Mesothelial cell of epicardium (in vitro differentiated cells): ENCODE measurements at regions not wholly inside any gene's neighbourhood (a gene's known extent, or its start where the extent isn't known, plus 50 kb on each side); places are given as distances from the start of the nearest gene placed in this dataset.

ENCODE experiments used
- DNase-seq, 2 experiments: peaks; one replicate each; pipeline ENCODE4 v3.0.0; 2021; ENCODE audit warnings: low spot score in 2 of 2; ENCODE audit not compliant: unreplicated experiment in 2 of 2
- H3K27ac Mint-ChIP-seq: 2 replicates; pipeline ENCODE4 v1.8.0; 2021; ENCODE audit warnings: mixed read lengths
- H3K27me3 Mint-ChIP-seq: 2 replicates; pipeline ENCODE4 v1.8.0; 2021; ENCODE audit warnings: low read depth, mixed read lengths
- H3K36me3 Mint-ChIP-seq: 2 replicates; pipeline ENCODE4 v1.8.0; 2021; ENCODE audit warnings: mixed read lengths
- H3K4me1 Mint-ChIP-seq: 2 replicates; pipeline ENCODE4 v1.8.0; 2021; ENCODE audit warnings: mixed read lengths
- H3K4me3 Mint-ChIP-seq: 2 replicates; pipeline ENCODE4 v1.8.0; 2021; ENCODE audit warnings: mild to moderate bottlenecking, moderate library complexity, mixed read lengths
- H3K9me3 Mint-ChIP-seq: 2 replicates; pipeline ENCODE4 v1.8.0; 2021; ENCODE audit warnings: mixed read lengths
- TF ChIP-seq, protein P1 (sequence below): fragments of 200-600 bp; sonication (generic); IDR thresholded peaks from one replicate; pipeline ENCODE4 v1.5.0; 2021; ENCODE audit warnings: antibody characterized with exemption; ENCODE audit not compliant: unreplicated experiment

DNA sequence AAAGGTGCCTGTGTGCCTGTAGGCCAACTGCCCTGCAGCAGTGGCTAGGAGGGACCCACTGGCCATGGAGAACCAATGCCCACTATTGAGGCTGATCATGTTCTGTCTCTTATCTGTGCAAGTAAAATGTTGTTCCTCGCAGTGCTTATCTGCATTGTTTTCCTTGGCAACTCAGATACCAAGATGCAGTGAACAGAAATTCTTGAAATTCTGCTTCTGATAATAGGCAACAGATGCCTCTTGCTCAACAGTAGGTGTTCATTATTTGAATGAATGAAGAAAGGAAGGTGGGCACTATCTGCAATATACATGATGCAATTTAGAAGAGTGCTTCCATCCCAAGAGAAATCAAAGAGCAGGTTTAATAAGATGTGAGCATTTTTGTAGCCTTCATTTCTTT lies 232.2 kb downstream of the NUAK1 start:
- H3K36me3 Mint-ChIP-seq = no peaks in the 10 kb centered on the region
- no peak overlapping the region for H3K4me3 Mint-ChIP-seq
- no peak for DNase-seq
- no peaks in the 10 kb centered on the region for H3K27me3 Mint-ChIP-seq
- H3K27ac Mint-ChIP-seq = peak overlapping the region; percentile 78
- TF ChIP-seq, protein P1, sequence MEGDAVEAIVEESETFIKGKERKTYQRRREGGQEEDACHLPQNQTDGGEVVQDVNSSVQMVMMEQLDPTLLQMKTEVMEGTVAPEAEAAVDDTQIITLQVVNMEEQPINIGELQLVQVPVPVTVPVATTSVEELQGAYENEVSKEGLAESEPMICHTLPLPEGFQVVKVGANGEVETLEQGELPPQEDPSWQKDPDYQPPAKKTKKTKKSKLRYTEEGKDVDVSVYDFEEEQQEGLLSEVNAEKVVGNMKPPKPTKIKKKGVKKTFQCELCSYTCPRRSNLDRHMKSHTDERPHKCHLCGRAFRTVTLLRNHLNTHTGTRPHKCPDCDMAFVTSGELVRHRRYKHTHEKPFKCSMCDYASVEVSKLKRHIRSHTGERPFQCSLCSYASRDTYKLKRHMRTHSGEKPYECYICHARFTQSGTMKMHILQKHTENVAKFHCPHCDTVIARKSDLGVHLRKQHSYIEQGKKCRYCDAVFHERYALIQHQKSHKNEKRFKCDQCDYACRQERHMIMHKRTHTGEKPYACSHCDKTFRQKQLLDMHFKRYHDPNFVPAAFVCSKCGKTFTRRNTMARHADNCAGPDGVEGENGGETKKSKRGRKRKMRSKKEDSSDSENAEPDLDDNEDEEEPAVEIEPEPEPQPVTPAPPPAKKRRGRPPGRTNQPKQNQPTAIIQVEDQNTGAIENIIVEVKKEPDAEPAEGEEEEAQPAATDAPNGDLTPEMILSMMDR = no peak
- peaks cover 3% of the 10 kb centered on the region for H3K9me3 Mint-ChIP-seq
- H3K4me1 Mint-ChIP-seq = peaks cover 23% of the 10 kb centered on the region

DNA sequence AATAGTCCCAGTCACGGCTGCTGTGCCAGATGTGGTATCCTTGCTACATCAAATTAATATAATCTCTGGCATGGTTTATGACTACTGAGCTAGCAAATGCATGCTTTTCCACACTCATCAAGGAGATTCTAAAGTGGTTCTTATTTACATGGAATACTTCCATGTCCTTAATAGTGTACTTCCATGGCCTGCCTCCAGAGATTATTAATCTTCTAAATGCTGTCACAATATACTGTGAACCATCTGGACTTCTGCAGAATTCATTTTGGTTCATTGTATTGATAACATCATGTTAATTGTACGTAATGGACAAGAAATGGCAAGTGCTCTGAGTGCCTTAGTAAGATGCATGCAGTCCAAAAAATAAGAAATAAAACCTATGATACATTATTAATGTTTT lies 230.8 kb downstream of the NUAK1 start:
- DNase-seq = no peak
- H3K9me3 Mint-ChIP-seq = peaks cover 3% of the 10 kb centered on the region
- TF ChIP-seq, protein P1 = no peak

DNA sequence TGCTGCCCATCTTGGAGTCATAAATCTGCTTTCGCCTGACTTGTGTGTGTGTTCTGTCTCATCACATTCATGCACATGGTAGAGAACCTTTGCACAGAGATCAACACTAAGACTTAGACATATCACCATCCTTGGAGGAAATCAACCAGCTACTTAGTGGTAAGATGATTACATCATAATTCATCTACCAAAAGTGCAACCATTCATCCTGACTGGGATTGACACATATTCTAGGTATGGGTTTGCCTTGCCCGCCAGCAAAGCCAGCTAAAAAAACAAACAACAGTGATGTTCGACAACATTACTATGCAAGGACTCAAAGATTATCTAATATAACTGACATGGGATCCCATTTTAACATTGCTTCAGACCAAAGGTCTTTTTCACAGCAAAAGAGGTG lies 228.7 kb downstream of the NUAK1 start:
- DNase-seq = no peak
- peaks cover 19% of the 10 kb centered on the region for H3K4me1 Mint-ChIP-seq
- H3K36me3 Mint-ChIP-seq = no peaks in the 10 kb centered on the region

More for the DNA sequence above, 230.8 kb downstream of the NUAK1 start:
- Mint-ChIP-seq H3K27me3 (no peaks in the 10 kb centered on the region), H3K36me3 (no peaks in the 10 kb centered on the region), H3K4me1 (peaks cover 23% of the 10 kb centered on the region), H3K4me3 (no peak overlapping the region), H3K27ac (no peak overlapping the region)

DNA sequence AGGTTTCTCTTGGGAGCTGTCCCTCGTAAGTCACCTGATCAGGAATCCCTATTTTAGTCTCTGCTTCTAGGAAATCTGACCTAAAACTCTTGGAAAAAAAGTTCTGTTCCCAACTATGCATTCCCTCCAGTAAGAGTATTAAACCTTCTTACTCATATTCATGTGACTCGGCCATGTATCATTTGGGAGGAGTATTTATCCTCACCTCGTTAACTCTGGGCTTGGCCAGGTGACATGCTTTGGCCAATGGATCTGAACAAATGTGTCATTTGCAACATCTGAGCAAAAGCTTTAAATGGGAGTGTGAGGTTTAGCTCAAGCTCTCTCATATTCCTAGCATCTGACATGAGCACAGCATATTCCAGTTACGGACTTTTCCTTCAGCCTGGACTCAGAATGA lies 226.8 kb downstream of the NUAK1 start:
- H3K4me3 Mint-ChIP-seq = no peak overlapping the region
- H3K36me3 Mint-ChIP-seq = no peaks in the 10 kb centered on the region
- no peak overlapping the region for H3K27ac Mint-ChIP-seq
- H3K9me3 Mint-ChIP-seq = peaks cover 22% of the 10 kb centered on the region
- peaks cover 8% of the 10 kb centered on the region for H3K4me1 Mint-ChIP-seq
- H3K27me3 Mint-ChIP-seq = no peaks in the 10 kb centered on the region
- TF ChIP-seq, protein P1 = no peak
- no peak for DNase-seq

More for the DNA sequence above, 228.7 kb downstream of the NUAK1 start:
- Mint-ChIP-seq H3K4me3 (no peak overlapping the region), H3K9me3 (peaks cover 12% of the 10 kb centered on the region), H3K27me3 (no peaks in the 10 kb centered on the region), H3K27ac (no peak overlapping the region)
- TF ChIP-seq, protein P1 = no peak

DNA sequence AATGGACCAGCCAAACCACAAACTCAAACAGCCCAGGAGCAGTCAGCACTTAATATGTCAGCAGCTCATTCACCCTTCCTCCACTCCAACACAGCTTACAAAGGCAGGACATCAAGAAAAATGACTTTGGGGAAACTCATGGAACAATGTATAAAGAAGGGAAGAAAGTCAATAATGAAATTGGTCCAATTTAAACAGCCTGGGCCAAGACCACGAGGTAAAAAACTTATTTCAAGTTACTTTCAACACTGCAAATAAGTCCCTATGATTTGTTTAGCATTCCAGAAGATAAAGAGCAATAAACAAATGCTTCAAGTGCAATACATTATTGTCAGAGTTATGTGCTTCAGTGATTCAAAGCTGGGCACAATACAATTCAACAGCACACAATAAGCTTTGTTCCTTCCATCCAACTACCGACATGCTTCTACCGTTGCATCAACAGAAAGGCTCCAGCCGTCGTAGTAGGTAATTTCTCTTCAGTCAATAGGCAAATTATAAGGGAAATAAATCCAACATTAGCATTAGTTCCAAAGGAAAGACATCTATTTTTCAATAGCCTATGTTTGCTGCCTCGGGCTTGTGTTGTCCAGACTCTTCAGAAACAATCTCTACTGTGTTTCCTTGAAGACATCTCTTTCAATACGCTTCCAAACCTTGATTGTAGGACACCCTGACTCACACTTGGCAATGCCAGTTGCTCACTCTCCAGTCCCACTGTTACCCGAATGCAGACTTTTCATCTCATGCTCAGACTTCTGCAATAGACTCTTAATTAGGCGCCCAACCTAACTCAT lies 225.7 kb downstream of the NUAK1 start:
- H3K27ac Mint-ChIP-seq = no peak overlapping the region
- H3K9me3 Mint-ChIP-seq = peaks cover 22% of the 10 kb centered on the region
- no peaks in the 10 kb centered on the region for H3K36me3 Mint-ChIP-seq
- TF ChIP-seq, protein P1 = no peak
- no peak overlapping the region for H3K4me3 Mint-ChIP-seq
- DNase-seq = no peak
- no peaks in the 10 kb centered on the region for H3K27me3 Mint-ChIP-seq
- peaks cover 10% of the 10 kb centered on the region for H3K4me1 Mint-ChIP-seq
